ENCODE measurements at regions not wholly inside any gene's neighbourhood (a gene's known extent, or its start where the extent isn't known, plus 50 kb on each side); places are given as distances from the start of the nearest gene placed in this dataset.

DNA sequence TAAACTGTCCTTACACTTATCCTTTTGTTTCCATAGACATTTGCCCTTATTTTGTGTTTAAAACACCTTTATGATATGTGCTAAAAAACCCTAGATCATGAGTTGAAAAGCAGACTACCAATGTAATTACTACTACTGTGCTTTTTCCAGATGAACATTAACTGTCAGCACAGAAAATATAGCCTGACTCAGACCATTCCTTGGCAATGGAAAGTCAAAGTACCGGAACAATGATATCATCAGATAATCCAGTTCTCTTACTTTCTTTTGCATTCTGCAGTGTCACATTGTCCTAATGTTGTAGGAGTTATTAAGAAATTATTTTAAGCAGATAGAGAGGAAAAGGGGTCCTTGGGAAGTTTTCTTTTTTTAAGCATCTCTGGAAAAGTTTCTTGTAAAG lies 1189.0 kb upstream of the FLRT2 start:
- TF ChIP-seq, protein P1, sequence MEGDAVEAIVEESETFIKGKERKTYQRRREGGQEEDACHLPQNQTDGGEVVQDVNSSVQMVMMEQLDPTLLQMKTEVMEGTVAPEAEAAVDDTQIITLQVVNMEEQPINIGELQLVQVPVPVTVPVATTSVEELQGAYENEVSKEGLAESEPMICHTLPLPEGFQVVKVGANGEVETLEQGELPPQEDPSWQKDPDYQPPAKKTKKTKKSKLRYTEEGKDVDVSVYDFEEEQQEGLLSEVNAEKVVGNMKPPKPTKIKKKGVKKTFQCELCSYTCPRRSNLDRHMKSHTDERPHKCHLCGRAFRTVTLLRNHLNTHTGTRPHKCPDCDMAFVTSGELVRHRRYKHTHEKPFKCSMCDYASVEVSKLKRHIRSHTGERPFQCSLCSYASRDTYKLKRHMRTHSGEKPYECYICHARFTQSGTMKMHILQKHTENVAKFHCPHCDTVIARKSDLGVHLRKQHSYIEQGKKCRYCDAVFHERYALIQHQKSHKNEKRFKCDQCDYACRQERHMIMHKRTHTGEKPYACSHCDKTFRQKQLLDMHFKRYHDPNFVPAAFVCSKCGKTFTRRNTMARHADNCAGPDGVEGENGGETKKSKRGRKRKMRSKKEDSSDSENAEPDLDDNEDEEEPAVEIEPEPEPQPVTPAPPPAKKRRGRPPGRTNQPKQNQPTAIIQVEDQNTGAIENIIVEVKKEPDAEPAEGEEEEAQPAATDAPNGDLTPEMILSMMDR (IDR thresholded peaks at IDR 0.05): no peak
- no peak for TF ChIP-seq POLR2A (IDR thresholded peaks at IDR 0.05)
